ENCODE measurements at regions not wholly inside any gene's neighbourhood (a gene's known extent, or its start where the extent isn't known, plus 50 kb on each side); places are given as distances from the start of the nearest gene placed in this dataset.

DNA sequence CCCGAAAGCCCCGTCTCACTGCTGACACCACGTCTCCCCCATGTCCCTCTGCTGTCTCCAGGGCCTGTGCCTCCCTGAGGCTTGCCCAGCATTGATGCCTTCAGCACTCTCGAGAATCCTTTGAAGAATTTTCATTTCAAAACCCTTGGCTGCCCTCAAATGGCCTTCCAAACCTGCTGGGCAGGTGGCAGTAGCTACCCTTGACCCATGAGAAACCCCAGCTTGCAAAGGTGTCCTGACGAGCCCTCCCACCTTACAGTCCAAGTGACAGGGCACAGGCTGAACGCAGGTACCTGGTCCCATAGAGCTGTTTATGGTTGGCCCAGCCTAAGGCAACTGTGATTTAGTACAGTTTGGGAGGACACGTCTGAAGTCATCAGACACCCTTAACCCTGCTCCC lies 97.2 kb upstream of the SPIN1 start:
- Histone ChIP-seq H3K4me3 (no peak overlapping the region), H3K36me3 (ENCODE audit: insufficient read depth) (no peaks in the 10 kb centered on the region), H3K27me3 (ENCODE audit: insufficient read depth) (no peaks in the 10 kb centered on the region), H3K79me2 (replicated peaks; ENCODE audit: insufficient read depth) (no peaks in the 10 kb centered on the region), H2AFZ (no peak overlapping the region), H4K20me1 (replicated peaks; ENCODE audit: insufficient read depth) (no peaks in the 10 kb centered on the region), H3K27ac (ENCODE audit: low read depth) (no peak overlapping the region), H3K4me1 (ENCODE audit: insufficient read depth) (no peaks in the 10 kb centered on the region), H3K9me2 (ENCODE audit: insufficient read depth) (no peaks in the 10 kb centered on the region), H3K4me2 (no peak overlapping the region), H3F3A (replicated peaks; ENCODE audit: low read depth) (no peaks in the 10 kb centered on the region)
- DNase-seq (ENCODE audit: low spot score) (no peak), ATAC-seq (no peak)
- no peak for TF ChIP-seq ZNF114 (CRISPR knock-in tag; IDR thresholded peaks at IDR 0.05)
- no peak for TF ChIP-seq STAT1 (IDR thresholded peaks at IDR 0.05; ENCODE audit: unreplicated experiment)
- TF ChIP-seq CREB1 (CRISPR knock-in tag; IDR thresholded peaks at IDR 0.05; ENCODE audit: low read depth): no peak
- TF ChIP-seq NANOG (IDR thresholded peaks at IDR 0.05; ENCODE audit: borderline replicate concordance): no peak
- no peak for TF ChIP-seq POLR2AphosphoS5 (IDR thresholded peaks at IDR 0.05; ENCODE audit: low read depth)
- TF ChIP-seq EZH2phosphoT487 (IDR thresholded peaks at IDR 0.05; ENCODE audit: unreplicated experiment): no peak
- TF ChIP-seq REST (IDR thresholded peaks at IDR 0.05; ENCODE audit: unreplicated experiment): no peak
- TF ChIP-seq, protein P1, sequence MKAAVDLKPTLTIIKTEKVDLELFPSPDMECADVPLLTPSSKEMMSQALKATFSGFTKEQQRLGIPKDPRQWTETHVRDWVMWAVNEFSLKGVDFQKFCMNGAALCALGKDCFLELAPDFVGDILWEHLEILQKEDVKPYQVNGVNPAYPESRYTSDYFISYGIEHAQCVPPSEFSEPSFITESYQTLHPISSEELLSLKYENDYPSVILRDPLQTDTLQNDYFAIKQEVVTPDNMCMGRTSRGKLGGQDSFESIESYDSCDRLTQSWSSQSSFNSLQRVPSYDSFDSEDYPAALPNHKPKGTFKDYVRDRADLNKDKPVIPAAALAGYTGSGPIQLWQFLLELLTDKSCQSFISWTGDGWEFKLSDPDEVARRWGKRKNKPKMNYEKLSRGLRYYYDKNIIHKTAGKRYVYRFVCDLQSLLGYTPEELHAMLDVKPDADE (IDR thresholded peaks at IDR 0.05): no peak
- no peak for TF ChIP-seq ZNF331 (CRISPR knock-in tag; IDR thresholded peaks at IDR 0.05; ENCODE audit: low read depth)
- H3K4me1 Mint-ChIP-seq: no peaks in the 10 kb centered on the region
- H3K27me3 Mint-ChIP-seq (ENCODE audit: insufficient read depth, low read depth, poor library complexity): no peaks in the 10 kb centered on the region
- no peaks in the 10 kb centered on the region; the same call in 2 of the 3 replicates for H3K9me3 Mint-ChIP-seq
- H3K27ac Mint-ChIP-seq: no peak overlapping the region
- no peak overlapping the region for H3K4me3 Mint-ChIP-seq
- no peaks in the 10 kb centered on the region for H3K36me3 Mint-ChIP-seq (ENCODE audit: low read depth)

- Mint-ChIP-seq H3K9me3 (peaks cover 7% of the 10 kb centered on the region; the same call in 2 of the 3 replicates), H3K36me3 (ENCODE audit: low read depth) (no peaks in the 10 kb centered on the region; the same call in 2 of the 3 replicates), H3K4me1 (no peaks in the 10 kb centered on the region), H3K27ac (no peak overlapping the region), H3K4me3 (no peak overlapping the region), H3K27me3 (ENCODE audit: insufficient read depth, low read depth, poor library complexity) (peaks cover 2% of the 10 kb centered on the region)
- Histone ChIP-seq H3K4me3 (no peak overlapping the region), H2AFZ (no peak overlapping the region), H4K20me1 (replicated peaks; ENCODE audit: insufficient read depth) (no peaks in the 10 kb centered on the region), H3K9me2 (ENCODE audit: insufficient read depth) (no peaks in the 10 kb centered on the region), H3F3A (replicated peaks; ENCODE audit: low read depth) (no peaks in the 10 kb centered on the region), H3K4me1 (ENCODE audit: insufficient read depth) (no peaks in the 10 kb centered on the region), H3K4me2 (no peak overlapping the region), H3K27ac (ENCODE audit: low read depth) (no peak overlapping the region), H3K79me2 (replicated peaks; ENCODE audit: insufficient read depth) (no peaks in the 10 kb centered on the region), H3K36me3 (ENCODE audit: insufficient read depth) (no peaks in the 10 kb centered on the region), H3K27me3 (ENCODE audit: insufficient read depth) (no peaks in the 10 kb centered on the region)
- no peak for ATAC-seq
- DNase-seq (ENCODE audit: low spot score): no peak
- TF ChIP-seq POLR2AphosphoS5 (IDR thresholded peaks at IDR 0.05; ENCODE audit: low read depth) (no peak), JUNB (IDR thresholded peaks at IDR 0.05; ENCODE audit: unreplicated experiment) (no peak), REST (IDR thresholded peaks at IDR 0.05; ENCODE audit: unreplicated experiment) (no peak), EZH2 (IDR thresholded peaks at IDR 0.05; ENCODE audit: low read depth, unreplicated experiment) (no peak), ZNF114 (CRISPR knock-in tag; IDR thresholded peaks at IDR 0.05) (no peak), ZNF331 (CRISPR knock-in tag; IDR thresholded peaks at IDR 0.05; ENCODE audit: low read depth) (no peak), NANOG (IDR thresholded peaks at IDR 0.05; ENCODE audit: borderline replicate concordance) (no peak)
- TF ChIP-seq, protein P1 (IDR thresholded peaks at IDR 0.05): no peak
Measured at GRCh38 chr9:88289532-88289931, 98.7 kb upstream of the SPIN1 start.

All from GM23338 (cell line).